Stimulated activated CD4-positive, alpha-beta T cell treated with anti-CD3 and anti-CD28 coated beads, Interleukin-2, amount 100 ng/mL, for 48 hours (primary cell): ENCODE measurements at regions not wholly inside any gene's neighbourhood (a gene's known extent, or its start where the extent isn't known, plus 50 kb on each side); places are given as distances from the start of the nearest gene placed in this dataset.
"Not testable (repeated sequence)": the region's sequence is repeated elsewhere in the genome, so short reads cannot be mapped to it uniquely, and the experiment has no call there.

Source experiments
- DNase-seq, 2 donors: peaks; one replicate each; pipeline ENCODE4 v3.0.0-alpha.2; 2020

GRCh38 chr5:35561396-35561795, 56.3 kb upstream of the SPEF2 start:
- no peak for DNase-seq

GRCh38 chr5:35557748-35558147, 59.9 kb upstream of the SPEF2 start:
- no peak for DNase-seq

- DNase-seq = no peak
Measured at GRCh38 chr5:35557199-35557598, 60.5 kb upstream of the SPEF2 start.

GRCh38 chr5:35554016-35554415, 63.6 kb upstream of the SPEF2 start:
- DNase-seq = no peak

- no peak for DNase-seq
Measured at GRCh38 chr5:35545190-35545589, 72.5 kb upstream of the SPEF2 start.

GRCh38 chr5:35543408-35543807, 74.3 kb upstream of the SPEF2 start:
- DNase-seq = no peak

GRCh38 chr5:35540002-35540401, 77.7 kb upstream of the SPEF2 start:
- no peak for DNase-seq

GRCh38 chr5:35538198-35538931, 79.3 kb upstream of the SPEF2 start:
- DNase-seq = no peak

- no peak for DNase-seq
Measured at GRCh38 chr5:35533156-35533555, 84.5 kb upstream of the SPEF2 start.

- not testable (repeated sequence) for DNase-seq
Measured at GRCh38 chr5:35531553-35531952, 86.1 kb upstream of the SPEF2 start.

- DNase-seq = no peak
Measured at GRCh38 chr5:35518104-35518503, 99.6 kb upstream of the SPEF2 start.

- DNase-seq = no peak
Measured at GRCh38 chr5:35516271-35516670, 101.4 kb upstream of the SPEF2 start.

GRCh38 chr5:35513612-35514011, 104.1 kb upstream of the SPEF2 start:
- DNase-seq = no peak

GRCh38 chr5:35502206-35502605, 115.5 kb upstream of the SPEF2 start:
- no peak for DNase-seq

GRCh38 chr5:35488791-35489190, 128.9 kb upstream of the SPEF2 start:
- no peak for DNase-seq

- DNase-seq = no peak
Measured at GRCh38 chr5:35488055-35488454, 129.6 kb upstream of the SPEF2 start.

GRCh38 chr5:35487233-35488025, 130.2 kb upstream of the SPEF2 start:
- no peak for DNase-seq

- DNase-seq = no peak
Measured at GRCh38 chr5:35485487-35485886, 132.2 kb upstream of the SPEF2 start.

GRCh38 chr5:35484241-35484640, 133.4 kb upstream of the SPEF2 start:
- no peak for DNase-seq

- no peak for DNase-seq
Measured at GRCh38 chr5:35483780-35484179, 133.9 kb upstream of the SPEF2 start.

- no peak for DNase-seq
Measured at GRCh38 chr5:35483191-35483590, 134.5 kb upstream of the SPEF2 start.

- no peak for DNase-seq
Measured at GRCh38 chr5:35482167-35482755, 135.4 kb upstream of the SPEF2 start.

- DNase-seq = no peak
Measured at GRCh38 chr5:35478856-35479682, 138.6 kb upstream of the SPEF2 start.
